Activated CD4-positive, alpha-beta T cell treated with anti-CD3 and anti-CD28 coated beads, Interleukin-2, amount 10 ng/mL, durations not matched to agents 7 days and 5 days (primary cell): ENCODE measurements at regions not wholly inside any gene's neighbourhood (a gene's known extent, or its start where the extent isn't known, plus 50 kb on each side); places are given as distances from the start of the nearest gene placed in this dataset.
"Not testable (repeated sequence)": the region's sequence is repeated elsewhere in the genome, so short reads cannot be mapped to it uniquely, and the experiment has no call there.

Source experiments
- CTCF ChIA-PET: fragments of 350-600 bp; sonication (Branson Sonifier 250); formaldehyde crosslinking; loops from one replicate; lab custom pipeline; 2021; ENCODE audit warnings: antibody characterized with exemption; lab: Charles Lee
- POLR2A ChIA-PET: fragments of 350-600 bp; sonication (Branson Sonifier 250); formaldehyde crosslinking; loops from one replicate; lab custom pipeline; 2021; ENCODE audit warnings: antibody characterized with exemption; lab: Charles Lee
- DNase-seq: peaks from one replicate; pipeline ENCODE4 v3.0.0-alpha.2; 2020
- H3K27ac Mint-ChIP-seq: one replicate; pipeline ENCODE4 v1.8.0; 2021; ENCODE audit warnings: mild to moderate bottlenecking, moderate library complexity, mixed read lengths
- H3K27me3 Mint-ChIP-seq: one replicate; pipeline ENCODE4 v1.8.0; 2021; ENCODE audit warnings: mixed read lengths
- H3K36me3 Mint-ChIP-seq: one replicate; pipeline ENCODE4 v1.8.0; 2021; ENCODE audit warnings: low read depth, mixed read lengths
- H3K4me1 Mint-ChIP-seq: one replicate; pipeline ENCODE4 v1.8.0; 2021; ENCODE audit warnings: mixed read lengths
- H3K4me3 Mint-ChIP-seq: one replicate; pipeline ENCODE4 v1.8.0; 2021; ENCODE audit warnings: mild to moderate bottlenecking, moderate library complexity, mixed read lengths
- H3K9me3 Mint-ChIP-seq: one replicate; pipeline ENCODE4 v1.8.0; 2021; ENCODE audit warnings: mixed read lengths

GRCh38 chr12:17884581-17884980, 205.4 kb downstream of the RERGL start:
- Mint-ChIP-seq H3K27me3 (no peaks in the 10 kb centered on the region), H3K27ac (no peak overlapping the region), H3K4me3 (no peak overlapping the region), H3K36me3 (no peaks in the 10 kb centered on the region), H3K4me1 (no peaks in the 10 kb centered on the region), H3K9me3 (peaks cover 9% of the 10 kb centered on the region)
- no peak for DNase-seq
- POLR2A ChIA-PET, result no interaction called here
- CTCF ChIA-PET, result no interaction called here

GRCh38 chr12:17878714-17879113, 211.3 kb downstream of the RERGL start:
- Mint-ChIP-seq H3K36me3 (no peaks in the 10 kb centered on the region), H3K27ac (no peak overlapping the region), H3K4me1 (no peaks in the 10 kb centered on the region), H3K9me3 (peaks cover 18% of the 10 kb centered on the region), H3K4me3 (no peak overlapping the region), H3K27me3 (no peaks in the 10 kb centered on the region)
- POLR2A ChIA-PET, result no interaction called here
- CTCF ChIA-PET, result no interaction called here
- DNase-seq, result no peak

GRCh38 chr12:17875230-17875629, 214.8 kb downstream of the RERGL start:
- H3K4me3 Mint-ChIP-seq, result no peak overlapping the region
- CTCF ChIA-PET, result no interaction called here
- no peak for DNase-seq
- no peak overlapping the region for H3K27ac Mint-ChIP-seq
- no peaks in the 10 kb centered on the region for H3K36me3 Mint-ChIP-seq
- peaks cover 25% of the 10 kb centered on the region for H3K9me3 Mint-ChIP-seq
- POLR2A ChIA-PET, result no interaction called here
- no peaks in the 10 kb centered on the region for H3K27me3 Mint-ChIP-seq
- H3K4me1 Mint-ChIP-seq, result no peaks in the 10 kb centered on the region

- no peaks in the 10 kb centered on the region for H3K27me3 Mint-ChIP-seq
- CTCF ChIA-PET, result no interaction called here
These were observed 223.2 kb downstream of the RERGL start for GRCh38 chr12:17866802-17867201.

GRCh38 chr12:17855548-17855947, 234.4 kb downstream of the RERGL start:
- CTCF ChIA-PET, H3K4me3 Mint-ChIP-seq, H3K4me1 Mint-ChIP-seq, H3K27ac Mint-ChIP-seq, H3K27me3 Mint-ChIP-seq, DNase-seq, POLR2A ChIA-PET, H3K36me3 Mint-ChIP-seq: not testable (repeated sequence)
- H3K9me3 Mint-ChIP-seq, result peaks cover 17% of the 10 kb centered on the region

More at GRCh38 chr12:17866802-17867201, 223.2 kb downstream of the RERGL start:
- Mint-ChIP-seq H3K4me1 (no peaks in the 10 kb centered on the region), H3K9me3 (peaks cover 17% of the 10 kb centered on the region), H3K4me3 (no peak overlapping the region), H3K27ac (no peak overlapping the region), H3K36me3 (no peaks in the 10 kb centered on the region)
- no peak for DNase-seq
- POLR2A ChIA-PET, result no interaction called here

- no peak for DNase-seq
- Mint-ChIP-seq H3K4me3 (no peak overlapping the region), H3K36me3 (no peaks in the 10 kb centered on the region), H3K9me3 (peaks cover 17% of the 10 kb centered on the region), H3K27me3 (no peaks in the 10 kb centered on the region), H3K4me1 (no peaks in the 10 kb centered on the region), H3K27ac (no peak overlapping the region)
- CTCF ChIA-PET, result no interaction called here
- POLR2A ChIA-PET, result no interaction called here
These were observed 236.9 kb downstream of the RERGL start for GRCh38 chr12:17853054-17853453.

- Mint-ChIP-seq H3K36me3 (no peaks in the 10 kb centered on the region), H3K4me3 (no peak overlapping the region), H3K4me1 (no peaks in the 10 kb centered on the region), H3K27me3 (no peaks in the 10 kb centered on the region), H3K27ac (no peak overlapping the region), H3K9me3 (peaks cover 8% of the 10 kb centered on the region)
- POLR2A ChIA-PET, result no interaction called here
- DNase-seq, result no peak
- CTCF ChIA-PET, result no interaction called here
These were observed 248.5 kb downstream of the RERGL start for GRCh38 chr12:17841496-17841895.

- Mint-ChIP-seq H3K27ac (no peak overlapping the region), H3K36me3 (no peaks in the 10 kb centered on the region), H3K4me1 (no peaks in the 10 kb centered on the region), H3K27me3 (no peaks in the 10 kb centered on the region), H3K9me3 (peaks cover 7% of the 10 kb centered on the region), H3K4me3 (no peak overlapping the region)
- POLR2A ChIA-PET, result no interaction called here
- CTCF ChIA-PET, result no interaction called here
- DNase-seq, result no peak
These were observed 260.2 kb downstream of the RERGL start for GRCh38 chr12:17829813-17830212.

GRCh38 chr12:17818931-17819330, 271.1 kb downstream of the RERGL start:
- Mint-ChIP-seq H3K36me3 (no peaks in the 10 kb centered on the region), H3K27ac (no peak overlapping the region), H3K27me3 (no peaks in the 10 kb centered on the region), H3K4me1 (no peaks in the 10 kb centered on the region), H3K9me3 (peaks cover 21% of the 10 kb centered on the region), H3K4me3 (no peak overlapping the region)
- no peak for DNase-seq
- POLR2A ChIA-PET, result no interaction called here
- CTCF ChIA-PET, result no interaction called here

GRCh38 chr12:17810399-17810798, 279.6 kb downstream of the RERGL start:
- Mint-ChIP-seq H3K4me1 (no peaks in the 10 kb centered on the region), H3K9me3 (peaks cover 27% of the 10 kb centered on the region), H3K27ac (no peak overlapping the region), H3K4me3 (no peak overlapping the region), H3K27me3 (no peaks in the 10 kb centered on the region), H3K36me3 (no peaks in the 10 kb centered on the region)
- POLR2A ChIA-PET, result no interaction called here
- DNase-seq, result no peak
- CTCF ChIA-PET, result no interaction called here

- H3K27me3 Mint-ChIP-seq, result no peaks in the 10 kb centered on the region
- H3K36me3 Mint-ChIP-seq, result no peaks in the 10 kb centered on the region
- no peak overlapping the region for H3K4me3 Mint-ChIP-seq
- ChIA-PET POLR2A (no interaction called here), CTCF (no interaction called here)
- no peak for DNase-seq
- H3K4me1 Mint-ChIP-seq, result no peaks in the 10 kb centered on the region
- no peak overlapping the region for H3K27ac Mint-ChIP-seq
- peaks cover 26% of the 10 kb centered on the region for H3K9me3 Mint-ChIP-seq
These were observed 280.8 kb downstream of the RERGL start for GRCh38 chr12:17809206-17809605.

GRCh38 chr12:17802657-17803641, 287.0 kb downstream of the RERGL start:
- H3K27ac Mint-ChIP-seq, result no peak overlapping the region
- POLR2A ChIA-PET, result no interaction called here
- no peaks in the 10 kb centered on the region for H3K36me3 Mint-ChIP-seq

GRCh38 chr12:17793854-17794253, 296.1 kb downstream of the RERGL start:
- H3K36me3 Mint-ChIP-seq, result no peaks in the 10 kb centered on the region
- POLR2A ChIA-PET, result no interaction called here
- CTCF ChIA-PET, result no interaction called here

More at GRCh38 chr12:17802657-17803641, 287.0 kb downstream of the RERGL start:
- H3K9me3 Mint-ChIP-seq, result peaks cover 15% of the 10 kb centered on the region
- CTCF ChIA-PET, result no interaction called here
- no peaks in the 10 kb centered on the region for H3K27me3 Mint-ChIP-seq
- no peak for DNase-seq
- H3K4me1 Mint-ChIP-seq, result no peaks in the 10 kb centered on the region
- no peak overlapping the region for H3K4me3 Mint-ChIP-seq

More at GRCh38 chr12:17793854-17794253, 296.1 kb downstream of the RERGL start:
- DNase-seq, result no peak
- Mint-ChIP-seq H3K4me1 (no peaks in the 10 kb centered on the region), H3K27ac (no peak overlapping the region), H3K9me3 (peaks cover 4% of the 10 kb centered on the region), H3K4me3 (no peak overlapping the region), H3K27me3 (no peaks in the 10 kb centered on the region)
